NT2/D1 (cell line): ENCODE measurements at regions not wholly inside any gene's neighbourhood (a gene's known extent, or its start where the extent isn't known, plus 50 kb on each side); places are given as distances from the start of the nearest gene placed in this dataset.

Experiments
- SUZ12 ChIP-seq: IDR thresholded peaks from 2 replicates; pipeline ENCODE4 v1.6.1; 2011; ENCODE audit not compliant: insufficient read length, insufficient read depth; ENCODE audit errors: extremely low read depth
- YY1 ChIP-seq: IDR thresholded peaks from 2 replicates; pipeline ENCODE4 v1.6.1; 2011; ENCODE audit not compliant: insufficient read length, insufficient read depth
- ZNF274 ChIP-seq: IDR thresholded peaks from 2 replicates; pipeline ENCODE4 v1.6.1; 2011; ENCODE audit warnings: mild to moderate bottlenecking, low read depth, low read length

GRCh38 chr7:84474436-84474835 lies 279.8 kb upstream of the SEMA3A start:
- TF ChIP-seq SUZ12 (no peak), YY1 (no peak), ZNF274 (no peak)
